ENCODE measurements at regions not wholly inside any gene's neighbourhood (a gene's known extent, or its start where the extent isn't known, plus 50 kb on each side); places are given as distances from the start of the nearest gene placed in this dataset.
A peak's percentile ranks its signal among the peaks of the same experiment; 100 is the strongest.

GRCh38 chr5:135223891-135224625, 175.0 kb downstream of the MACROH2A1 start:
- Mint-ChIP-seq H3K9me3 (no peaks in the 10 kb centered on the region), H3K27ac (no peak overlapping the region), H3K4me3 (no peak overlapping the region), H3K36me3 (no peaks in the 10 kb centered on the region), H3K4me1 (no peaks in the 10 kb centered on the region), H3K27me3 (peaks cover 4 to 5% of the 10 kb centered on the region in 2 donors)
- Histone ChIP-seq H3K27me3 (replicated peaks in 1 of 2; ENCODE audit: control insufficient read depth in 2 of 2, extremely low read depth in 1 of 2, insufficient read depth in 2 of 2, low read length in 1 of 2) (peaks cover 0 to 13% of the 10 kb centered on the region in 2 experiments), H3K36me3 (ENCODE audit: control insufficient read depth in 2 of 2, extremely low read depth in 1 of 2, insufficient read depth in 1 of 2, low read length in 1 of 2) (no peaks in the 10 kb centered on the region), H3K9me3 (no peaks in the 10 kb centered on the region), H3K4me3 (ENCODE audit: control insufficient read depth in 1 of 2, extremely low read depth in 1 of 2, low read length in 1 of 2) (no peak overlapping the region), H3K27ac (ENCODE audit: low read length) (no peak overlapping the region), H3K4me1 (ENCODE audit: control insufficient read depth in 1 of 2, extremely low read depth in 1 of 2, insufficient read depth in 2 of 2, low read length in 2 of 2) (no peaks in the 10 kb centered on the region)
- DNase-seq (peak in 1 of 35 experiments; percentile 15), ATAC-seq (replicated peaks in 1 of 4) (no peak)
- POLR2A ChIA-PET = interaction anchor here in 1 of 2 donors (0.6 kb wide), 1 partner anchor 9 kb away, joined by 3 read pairs; no protein-coding TSS in a partner anchor
- 60% methylated on average over 4 of the region's 5 CpGs for WGBS (ENCODE audit: insufficient coverage)
- CTCF ChIA-PET = no interaction called here

GRCh38 chr5:135223404-135223803, 175.6 kb downstream of the MACROH2A1 start:
- H3K4me1 ChIP-seq (ENCODE audit: control insufficient read depth in 1 of 2, extremely low read depth in 1 of 2, insufficient read depth in 2 of 2, low read length in 2 of 2) = no peaks in the 10 kb centered on the region
- H3K27me3 ChIP-seq (replicated peaks in 1 of 2; ENCODE audit: control insufficient read depth in 2 of 2, extremely low read depth in 1 of 2, insufficient read depth in 2 of 2, low read length in 1 of 2) = peaks cover 0 to 13% of the 10 kb centered on the region in 2 experiments
- POLR2A ChIA-PET = no interaction called here
- no peak for DNase-seq
- no peak overlapping the region for H3K4me3 ChIP-seq (ENCODE audit: control insufficient read depth in 1 of 2, extremely low read depth in 1 of 2, low read length in 1 of 2)
- no peaks in the 10 kb centered on the region for H3K36me3 Mint-ChIP-seq
- 82% methylated on average over 2 of the region's 2 CpGs for WGBS (ENCODE audit: insufficient coverage)
- no peaks in the 10 kb centered on the region for H3K4me1 Mint-ChIP-seq
- CTCF ChIA-PET = no interaction called here
- H3K27ac Mint-ChIP-seq = no peak overlapping the region
- no peak for ATAC-seq (replicated peaks in 1 of 4)
- H3K9me3 ChIP-seq = no peaks in the 10 kb centered on the region
- H3K27me3 Mint-ChIP-seq = peaks cover 5% of the 10 kb centered on the region in 2 donors
- H3K9me3 Mint-ChIP-seq = no peaks in the 10 kb centered on the region
- H3K27ac ChIP-seq (ENCODE audit: low read length) = no peak overlapping the region
- H3K36me3 ChIP-seq (ENCODE audit: control insufficient read depth in 2 of 2, extremely low read depth in 1 of 2, insufficient read depth in 1 of 2, low read length in 1 of 2) = no peaks in the 10 kb centered on the region
- H3K4me3 Mint-ChIP-seq = no peak overlapping the region

GRCh38 chr5:135222771-135223170, 176.3 kb downstream of the MACROH2A1 start:
- ATAC-seq (replicated peaks in 1 of 4) (no peak), DNase-seq (no peak)
- no peaks in the 10 kb centered on the region for H3K36me3 ChIP-seq (ENCODE audit: control insufficient read depth in 2 of 2, extremely low read depth in 1 of 2, insufficient read depth in 1 of 2, low read length in 1 of 2)
- Mint-ChIP-seq H3K36me3 (no peaks in the 10 kb centered on the region), H3K4me1 (no peaks in the 10 kb centered on the region), H3K27ac (no peak overlapping the region), H3K4me3 (no peak overlapping the region), H3K27me3 (peaks cover 5% of the 10 kb centered on the region in 2 donors), H3K9me3 (no peaks in the 10 kb centered on the region)
- CTCF ChIA-PET = no interaction called here
- POLR2A ChIA-PET = no interaction called here
- H3K4me1 ChIP-seq (ENCODE audit: control insufficient read depth in 1 of 2, extremely low read depth in 1 of 2, insufficient read depth in 2 of 2, low read length in 2 of 2) = no peaks in the 10 kb centered on the region
- WGBS (ENCODE audit: insufficient coverage) = no CpG with 5 or more reads among the region's 3 CpGs
- H3K27ac ChIP-seq (ENCODE audit: low read length) = no peak overlapping the region
- no peaks in the 10 kb centered on the region for H3K9me3 ChIP-seq
- peaks cover 0 to 13% of the 10 kb centered on the region in 2 experiments for H3K27me3 ChIP-seq (replicated peaks in 1 of 2; ENCODE audit: control insufficient read depth in 2 of 2, extremely low read depth in 1 of 2, insufficient read depth in 2 of 2, low read length in 1 of 2)
- H3K4me3 ChIP-seq (ENCODE audit: control insufficient read depth in 1 of 2, extremely low read depth in 1 of 2, low read length in 1 of 2) = no peak overlapping the region

- H3K4me1 Mint-ChIP-seq = no peaks in the 10 kb centered on the region
Observed at GRCh38 chr5:135222171-135222681, 176.8 kb downstream of the MACROH2A1 start.

GRCh38 chr5:135221696-135222095, 177.3 kb downstream of the MACROH2A1 start:
- H3K27ac Mint-ChIP-seq = no peak overlapping the region
- H3K36me3 Mint-ChIP-seq = no peaks in the 10 kb centered on the region
- POLR2A ChIA-PET = interaction anchor here in 1 of 2 donors (0.6 kb wide), 1 partner anchor 25 kb away, joined by 4 read pairs; no protein-coding TSS in a partner anchor
- Histone ChIP-seq H3K27ac (ENCODE audit: low read length) (no peak overlapping the region), H3K27me3 (replicated peaks in 1 of 2; ENCODE audit: control insufficient read depth in 2 of 2, extremely low read depth in 1 of 2, insufficient read depth in 2 of 2, low read length in 1 of 2) (peaks cover 0 to 8% of the 10 kb centered on the region in 2 experiments), H3K9me3 (no peaks in the 10 kb centered on the region), H3K36me3 (ENCODE audit: control insufficient read depth in 2 of 2, extremely low read depth in 1 of 2, insufficient read depth in 1 of 2, low read length in 1 of 2) (no peaks in the 10 kb centered on the region), H3K4me1 (ENCODE audit: control insufficient read depth in 1 of 2, extremely low read depth in 1 of 2, insufficient read depth in 2 of 2, low read length in 2 of 2) (no peaks in the 10 kb centered on the region), H3K4me3 (ENCODE audit: control insufficient read depth in 1 of 2, extremely low read depth in 1 of 2, low read length in 1 of 2) (no peak overlapping the region)
- DNase-seq = no peak
- WGBS (ENCODE audit: insufficient coverage) = 73% methylated on average over 2 of the region's 2 CpGs
- H3K4me1 Mint-ChIP-seq = no peaks in the 10 kb centered on the region
- no peak overlapping the region for H3K4me3 Mint-ChIP-seq
- CTCF ChIA-PET = no interaction called here
- ATAC-seq (replicated peaks in 1 of 4) = no peak
- H3K9me3 Mint-ChIP-seq = no peaks in the 10 kb centered on the region
- peaks cover 5% of the 10 kb centered on the region in 2 donors for H3K27me3 Mint-ChIP-seq

More at GRCh38 chr5:135222171-135222681, 176.8 kb downstream of the MACROH2A1 start:
- 91% methylated on average over 4 of the region's 4 CpGs for WGBS (ENCODE audit: insufficient coverage)
- Mint-ChIP-seq H3K36me3 (no peaks in the 10 kb centered on the region), H3K27ac (no peak overlapping the region), H3K27me3 (peaks cover 5% of the 10 kb centered on the region in 2 donors), H3K4me3 (no peak overlapping the region), H3K9me3 (no peaks in the 10 kb centered on the region)
- no peak for ATAC-seq (replicated peaks in 1 of 4)
- no peak overlapping the region for H3K4me3 ChIP-seq (ENCODE audit: control insufficient read depth in 1 of 2, extremely low read depth in 1 of 2, low read length in 1 of 2)
- no peak for DNase-seq
- ChIA-PET POLR2A (interaction anchor here in 1 of 2 donors (0.6 kb wide), 1 partner anchor 24 kb away, joined by 4 read pairs; no protein-coding TSS in a partner anchor), CTCF (no interaction called here)
- H3K27me3 ChIP-seq (replicated peaks in 1 of 2; ENCODE audit: control insufficient read depth in 2 of 2, extremely low read depth in 1 of 2, insufficient read depth in 2 of 2, low read length in 1 of 2) = peaks cover 0 to 9% of the 10 kb centered on the region in 2 experiments
- H3K9me3 ChIP-seq = no peaks in the 10 kb centered on the region
- H3K36me3 ChIP-seq (ENCODE audit: control insufficient read depth in 2 of 2, extremely low read depth in 1 of 2, insufficient read depth in 1 of 2, low read length in 1 of 2) = no peaks in the 10 kb centered on the region
- no peaks in the 10 kb centered on the region for H3K4me1 ChIP-seq (ENCODE audit: control insufficient read depth in 1 of 2, extremely low read depth in 1 of 2, insufficient read depth in 2 of 2, low read length in 2 of 2)
- no peak overlapping the region for H3K27ac ChIP-seq (ENCODE audit: low read length)

- no peak for ATAC-seq (replicated peaks in 1 of 4)
- DNase-seq = no peak
- Histone ChIP-seq H3K9me3 (no peaks in the 10 kb centered on the region), H3K27ac (ENCODE audit: low read length) (no peak overlapping the region), H3K36me3 (ENCODE audit: control insufficient read depth in 2 of 2, extremely low read depth in 1 of 2, insufficient read depth in 1 of 2, low read length in 1 of 2) (no peaks in the 10 kb centered on the region), H3K27me3 (replicated peaks in 1 of 2; ENCODE audit: control insufficient read depth in 2 of 2, extremely low read depth in 1 of 2, insufficient read depth in 2 of 2, low read length in 1 of 2) (peaks cover 0 to 5% of the 10 kb centered on the region in 2 experiments), H3K4me3 (ENCODE audit: control insufficient read depth in 1 of 2, extremely low read depth in 1 of 2, low read length in 1 of 2) (no peak overlapping the region), H3K4me1 (ENCODE audit: control insufficient read depth in 1 of 2, extremely low read depth in 1 of 2, insufficient read depth in 2 of 2, low read length in 2 of 2) (no peaks in the 10 kb centered on the region)
- Mint-ChIP-seq H3K27me3 (peaks cover 4 to 7% of the 10 kb centered on the region in 2 donors), H3K4me1 (peaks cover 0 to under 1% (median 0%) of the 10 kb centered on the region in 3 donors), H3K9me3 (no peaks in the 10 kb centered on the region), H3K27ac (no peak overlapping the region), H3K4me3 (no peak overlapping the region), H3K36me3 (no peaks in the 10 kb centered on the region)
- ChIA-PET CTCF (no interaction called here), POLR2A (no interaction called here)
- 88% methylated on average over 3 of the region's 3 CpGs for WGBS (ENCODE audit: insufficient coverage)
Observed at GRCh38 chr5:135221187-135221473, 177.9 kb downstream of the MACROH2A1 start.
